NCI-H1092 treated with DMSO at 0.1 percent for 48 hours (cell line): ENCODE measurements at regions not wholly inside any gene's neighbourhood (a gene's known extent, or its start where the extent isn't known, plus 50 kb on each side); places are given as distances from the start of the nearest gene placed in this dataset.
"Not testable (repeated sequence)": the region's sequence is repeated elsewhere in the genome, so short reads cannot be mapped to it uniquely, and the experiment has no call there.

Experiments
- DNase-seq: peaks from one replicate; lab custom pipeline; 2025; lab: John Stamatoyannopoulos, UW

DNA sequence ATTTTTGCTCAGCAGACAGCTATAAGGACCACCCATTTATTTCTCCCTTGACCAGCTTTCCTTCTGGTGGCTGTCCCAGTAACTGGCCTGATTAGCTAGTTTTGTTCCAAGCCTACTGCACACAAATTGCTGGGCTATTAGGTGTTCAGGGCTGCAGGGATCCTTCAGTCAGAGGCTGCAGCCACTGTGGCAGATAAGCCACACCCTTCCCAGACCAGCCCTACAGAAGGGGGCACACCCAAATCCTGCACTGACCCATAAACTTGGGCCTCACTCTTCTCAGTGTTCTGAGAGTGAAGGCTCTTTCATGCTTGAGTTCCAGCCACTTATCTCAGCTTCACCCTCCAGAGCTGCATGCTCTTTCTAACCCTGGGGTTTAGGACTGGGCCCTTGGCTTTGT is 200.0 kb downstream of the AASDHPPT start:
- DNase-seq: no peak

DNA sequence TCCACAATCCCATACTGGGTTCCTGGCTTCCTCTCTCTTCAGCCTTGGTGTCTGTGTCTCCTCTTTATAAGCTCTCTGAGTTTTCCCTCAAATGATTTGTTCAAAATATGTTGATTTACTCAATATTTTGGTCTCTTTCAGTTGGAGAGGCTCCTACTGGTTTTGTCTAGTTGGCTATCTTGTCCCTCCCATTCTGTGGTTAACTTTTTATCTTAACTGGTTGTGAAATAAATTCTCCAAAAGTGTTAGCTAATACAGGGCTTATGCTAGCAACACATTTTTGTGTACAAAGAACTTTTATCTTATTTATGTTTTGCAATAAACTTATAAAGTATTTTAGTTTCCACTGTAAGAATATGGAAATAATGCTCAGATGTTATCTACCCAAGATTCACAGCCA is 200.9 kb downstream of the AASDHPPT start:
- no peak for DNase-seq

DNA sequence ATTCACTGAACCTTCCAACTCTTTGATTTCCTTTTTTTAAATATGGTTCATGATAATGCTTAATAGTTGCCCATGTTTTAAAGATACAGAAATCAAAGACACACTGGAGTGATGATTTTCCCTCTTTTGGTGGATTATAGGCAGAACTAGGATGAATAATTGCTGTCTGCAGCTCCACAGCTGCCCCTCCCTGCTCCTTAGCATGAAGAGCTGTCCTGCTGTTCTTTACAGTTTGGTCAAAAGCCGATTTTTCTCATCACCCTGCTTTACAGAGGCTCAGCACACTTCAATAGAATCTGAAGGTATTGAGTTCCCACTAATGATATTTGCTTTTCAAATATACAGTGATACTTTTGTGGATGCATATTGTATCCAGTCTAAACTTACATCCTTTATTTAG is 202.6 kb downstream of the AASDHPPT start:
- no peak for DNase-seq

DNA sequence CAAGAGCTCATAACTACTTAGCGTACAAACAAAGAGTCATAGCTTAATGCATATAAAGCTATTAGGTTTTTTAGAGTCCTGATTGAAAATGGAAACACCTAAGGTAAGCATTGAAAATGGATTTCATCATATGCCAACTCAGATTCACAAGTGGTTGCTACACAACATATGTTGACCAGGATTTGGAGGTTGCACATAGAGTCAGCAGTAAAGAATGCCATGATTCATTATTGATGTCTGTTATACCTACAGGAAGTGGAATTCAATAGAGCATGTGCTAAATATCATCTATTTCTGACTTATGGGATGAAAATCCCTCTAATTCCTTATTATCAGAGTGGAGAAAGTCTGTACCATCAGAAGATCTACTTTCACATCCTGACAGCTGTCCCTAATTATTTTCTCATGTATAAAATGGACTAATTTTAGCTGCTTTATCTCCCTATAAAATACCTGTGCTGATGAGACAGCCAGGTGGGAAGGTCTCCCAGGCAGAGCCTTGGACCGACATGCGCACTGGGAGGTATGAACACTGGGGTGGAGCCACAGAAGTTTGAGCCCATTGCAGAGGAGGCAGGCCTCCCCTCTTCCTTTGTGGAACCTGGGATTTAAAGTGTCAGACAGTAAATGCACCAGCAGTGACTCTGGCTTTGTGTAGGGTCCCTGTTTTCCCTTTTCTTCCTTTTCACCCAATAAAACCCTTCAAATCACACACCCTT is 204.2 kb downstream of the AASDHPPT start:
- no peak for DNase-seq

DNA sequence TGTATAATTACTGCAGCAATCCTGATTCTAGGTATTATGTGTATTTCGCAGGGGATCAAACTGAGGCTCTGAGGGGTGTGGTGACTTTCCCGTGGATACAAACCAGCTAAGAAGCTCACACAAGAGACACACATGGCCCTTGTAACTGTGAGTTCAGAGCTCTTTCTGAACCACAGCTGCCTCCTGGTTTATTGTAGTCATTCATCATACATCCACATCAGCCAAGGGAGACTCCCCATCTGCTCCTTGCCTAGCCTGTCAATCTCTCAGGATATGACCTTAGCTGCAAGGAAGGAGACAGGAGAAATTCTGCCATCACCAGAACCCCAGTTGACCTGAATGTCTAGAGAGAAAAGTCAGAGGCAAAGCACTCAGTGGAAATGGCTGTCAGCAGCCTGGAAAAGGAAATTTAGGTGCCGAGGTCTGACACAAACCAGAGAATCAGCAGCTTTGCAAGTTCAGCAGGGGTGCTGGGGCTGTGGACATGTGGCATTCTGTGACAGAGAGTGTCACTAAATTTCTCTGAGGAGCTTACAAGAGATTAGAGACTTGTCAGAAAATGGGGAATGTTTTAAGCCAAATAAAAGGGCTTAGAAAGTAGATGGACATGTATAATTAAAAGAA is 209.5 kb downstream of the AASDHPPT start:
- no peak for DNase-seq

DNA sequence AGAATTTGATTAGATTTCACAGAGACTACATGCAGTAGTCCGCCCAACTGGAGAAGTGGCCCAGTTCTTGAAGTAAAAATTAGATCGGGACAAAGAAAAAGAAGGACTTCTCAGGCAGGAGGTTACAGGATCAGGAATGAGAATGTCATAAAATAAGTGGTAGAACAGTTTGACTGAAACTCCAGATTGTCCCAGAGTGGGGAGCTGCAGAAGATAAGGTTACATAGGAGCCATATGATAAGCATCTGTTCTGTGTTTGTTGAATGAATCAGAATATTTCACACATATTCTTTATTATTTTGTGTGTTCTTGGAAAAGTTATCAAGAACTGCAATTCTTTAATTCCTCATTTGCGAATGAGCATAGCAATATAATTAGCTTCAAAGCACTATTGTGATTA is 210.6 kb downstream of the AASDHPPT start:
- no peak for DNase-seq

DNA sequence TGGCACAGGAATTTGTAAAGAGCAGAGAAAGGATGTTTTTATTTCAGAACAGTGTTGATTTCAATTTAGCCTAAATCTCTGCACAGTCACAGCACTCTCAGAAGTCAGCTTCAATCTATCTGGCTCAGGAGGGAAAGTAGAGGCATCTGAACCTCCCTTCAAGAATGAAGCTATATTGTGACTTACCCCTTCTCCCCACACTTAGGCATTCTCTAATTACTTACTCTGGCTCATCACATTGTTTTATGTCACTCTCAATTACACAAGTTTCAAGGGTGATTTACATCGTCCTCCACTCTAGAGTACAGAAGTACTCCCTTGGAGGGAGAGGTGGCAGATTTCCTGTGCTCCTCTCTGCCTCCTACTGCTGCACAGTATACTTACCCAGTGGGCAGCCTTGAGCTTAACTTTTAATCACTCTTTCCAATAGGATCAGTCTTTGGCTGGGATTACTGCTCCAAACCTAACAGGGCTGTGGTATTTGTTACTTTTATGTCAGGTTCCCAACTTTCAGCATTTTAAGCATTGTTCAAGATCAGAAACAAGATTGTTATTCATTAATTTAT is 211.4 kb downstream of the AASDHPPT start:
- DNase-seq: no peak

DNA sequence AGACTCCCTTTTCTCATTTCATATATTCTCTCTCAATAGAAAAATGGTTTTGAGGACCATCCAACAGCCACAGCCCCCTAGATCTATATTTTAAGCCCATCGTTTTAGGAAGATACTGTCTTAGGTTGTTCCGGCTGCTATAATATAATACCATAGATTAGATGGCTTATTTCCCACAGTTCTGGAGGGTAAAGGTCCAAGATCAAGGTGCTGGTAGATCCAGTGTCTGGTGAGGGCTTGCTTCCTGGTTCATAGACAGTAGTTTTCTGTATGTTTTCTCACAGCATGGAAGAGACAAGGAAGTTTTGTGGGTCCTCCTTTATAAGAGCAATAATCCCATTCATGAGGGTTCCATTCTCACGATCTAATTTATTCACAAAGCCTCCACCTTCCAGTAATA is 215.1 kb downstream of the AASDHPPT start:
- DNase-seq: no peak

DNA sequence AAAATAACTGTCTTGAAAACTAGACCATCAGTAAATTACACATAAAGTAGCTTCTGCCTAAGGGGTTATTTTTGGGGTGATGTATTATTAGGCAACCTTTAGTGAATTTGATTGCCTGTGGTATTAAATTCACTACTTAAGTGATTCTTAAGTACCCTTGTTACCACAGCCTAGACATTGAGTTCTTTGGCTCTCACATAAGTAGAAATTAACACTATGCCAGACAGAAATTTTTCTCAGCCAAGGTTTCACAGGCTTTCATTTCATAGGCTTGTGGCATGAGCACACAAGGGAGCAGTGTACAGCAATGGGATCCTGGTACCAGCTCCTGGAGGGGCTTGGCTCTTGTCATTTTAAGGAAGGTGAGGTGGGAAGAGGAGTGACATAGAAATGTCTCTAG is 218.5 kb downstream of the AASDHPPT start:
- DNase-seq: no peak

DNA sequence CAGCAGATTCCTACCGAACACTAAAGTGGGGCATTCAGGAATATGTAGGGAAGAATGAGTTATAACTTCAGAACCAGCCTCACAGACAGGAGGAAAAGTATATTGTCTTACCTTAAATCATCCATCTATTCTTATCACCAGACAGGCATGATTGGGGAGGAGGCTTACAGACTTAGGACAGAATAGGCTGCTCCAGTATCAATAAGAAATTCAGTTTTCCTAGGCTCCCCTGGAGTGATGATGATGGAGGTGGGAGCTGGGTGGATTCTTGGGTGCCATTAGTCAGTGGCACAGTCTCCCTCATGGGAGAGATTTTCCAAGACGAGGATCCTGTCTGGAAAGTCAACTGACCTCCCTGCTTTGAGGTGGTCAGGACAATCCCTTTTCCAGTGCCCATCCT is 225.0 kb downstream of the AASDHPPT start:
- DNase-seq: no peak

DNA sequence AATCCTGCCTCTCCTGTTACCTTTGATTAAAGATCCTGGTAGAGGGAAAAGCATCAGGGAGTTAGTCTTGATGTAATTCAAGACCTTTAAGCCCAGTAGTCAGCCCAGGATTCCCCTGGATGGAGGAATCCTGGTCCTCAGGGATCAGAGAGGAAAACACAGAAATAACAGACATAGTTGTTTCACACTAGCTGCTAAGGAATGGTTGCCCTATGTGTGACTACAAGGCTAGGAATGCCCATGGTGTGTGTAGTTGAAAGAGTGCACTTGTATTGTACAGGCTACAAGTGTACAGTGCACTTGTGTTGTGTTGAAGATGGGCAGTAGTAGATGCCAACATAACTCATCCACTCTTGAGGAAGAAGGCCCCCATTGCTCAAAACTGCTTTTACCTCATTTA is 226.8 kb downstream of the AASDHPPT start:
- no peak for DNase-seq

DNA sequence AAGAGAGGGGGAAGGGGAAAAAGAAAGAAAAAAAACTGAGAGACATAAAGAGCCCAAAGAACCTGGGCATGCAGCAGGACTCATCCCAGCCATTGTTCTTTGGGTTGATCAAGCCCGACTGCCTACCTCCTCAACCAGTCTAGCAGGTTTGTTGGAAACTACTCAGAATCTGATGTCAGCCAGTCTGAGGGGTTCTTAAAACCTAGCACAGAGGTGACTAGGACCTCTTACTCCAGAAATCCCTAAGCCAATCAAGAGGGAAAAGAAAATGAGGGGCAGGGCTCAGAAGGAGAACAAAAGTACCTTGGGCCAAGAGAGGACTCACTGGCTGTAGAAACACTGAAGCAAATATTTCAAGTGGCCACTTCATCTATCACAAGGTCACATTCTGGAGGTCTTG is 228.0 kb downstream of the AASDHPPT start:
- no peak for DNase-seq

DNA sequence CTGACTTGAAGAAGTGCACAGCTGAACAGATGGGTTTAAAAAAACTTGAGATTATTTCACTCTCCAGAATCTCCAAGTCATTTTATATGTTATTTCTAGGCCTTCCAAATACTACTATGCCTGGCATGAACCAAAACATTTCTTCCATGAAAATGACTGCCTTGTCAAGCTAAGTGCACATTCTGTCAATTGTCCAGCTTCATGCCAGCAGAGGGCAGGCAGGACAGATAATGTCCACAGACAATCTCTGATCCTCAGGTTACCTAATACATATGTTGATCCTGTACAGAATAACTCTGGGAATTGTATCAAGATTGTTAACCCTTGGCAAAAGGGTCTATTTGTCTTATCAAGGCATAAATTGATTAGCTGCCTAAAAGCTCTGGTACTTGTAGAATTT is 229.5 kb downstream of the AASDHPPT start:
- DNase-seq: no peak

DNA sequence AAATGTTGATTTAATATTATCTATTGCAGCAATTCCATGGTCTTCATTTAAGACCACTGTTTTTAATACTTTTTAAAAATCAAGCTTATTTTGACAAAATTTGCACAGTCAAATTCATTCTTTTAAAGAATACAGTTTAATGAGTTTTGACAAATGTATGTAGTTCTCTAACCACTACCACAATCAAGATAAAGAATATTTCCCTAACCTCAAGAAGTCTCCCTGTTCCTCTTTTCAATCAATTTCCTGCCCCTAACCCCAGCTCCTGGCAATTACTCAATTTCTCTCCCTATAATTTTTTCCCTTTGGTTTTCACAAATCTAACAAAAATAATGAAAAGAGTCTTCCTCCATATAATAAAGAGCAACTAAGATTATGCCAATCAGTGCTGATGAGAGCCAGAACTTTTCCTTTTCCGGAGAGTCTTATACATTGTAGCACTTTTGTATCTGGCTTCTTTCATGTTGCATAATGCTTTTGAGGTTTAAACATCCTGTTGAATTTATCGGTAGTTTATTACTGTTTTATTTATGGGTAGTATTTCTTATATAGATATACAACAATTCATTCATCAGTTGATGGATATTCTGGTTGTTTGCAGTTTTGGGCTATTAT is 231.7 kb downstream of the AASDHPPT start:
- no peak for DNase-seq

DNA sequence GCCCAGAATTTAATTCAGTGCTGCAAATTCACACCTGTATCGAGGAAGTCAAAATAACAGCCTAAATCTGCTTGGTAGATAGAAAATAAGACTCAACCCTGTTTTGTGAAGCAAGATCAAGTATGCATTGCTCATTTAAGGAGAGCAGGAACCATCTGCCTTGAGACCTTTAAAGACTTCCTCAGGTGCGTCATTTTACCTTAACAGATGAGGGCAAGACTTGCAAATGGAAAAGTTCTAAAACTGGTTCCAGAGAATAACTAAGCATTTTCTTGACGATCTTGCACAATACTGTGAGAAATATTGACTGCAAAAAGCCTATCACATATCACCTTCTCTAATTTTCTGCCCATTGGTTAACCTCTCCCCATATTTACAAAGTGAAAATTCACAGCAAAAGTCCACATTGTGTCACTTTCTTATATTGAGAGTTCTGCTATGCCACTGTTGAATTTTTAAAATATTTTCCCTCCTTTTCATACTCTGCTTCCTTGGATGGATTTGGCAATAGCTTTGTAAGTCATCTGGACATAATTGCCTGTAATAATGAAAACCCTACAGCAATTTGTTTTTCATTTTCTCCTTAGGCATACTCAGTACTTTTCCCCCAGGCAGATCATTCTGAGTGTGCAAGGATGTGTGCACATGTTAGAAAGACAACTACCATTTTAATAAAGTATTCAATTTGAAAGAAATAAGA is 234.2 kb downstream of the AASDHPPT start:
- no peak for DNase-seq

DNA sequence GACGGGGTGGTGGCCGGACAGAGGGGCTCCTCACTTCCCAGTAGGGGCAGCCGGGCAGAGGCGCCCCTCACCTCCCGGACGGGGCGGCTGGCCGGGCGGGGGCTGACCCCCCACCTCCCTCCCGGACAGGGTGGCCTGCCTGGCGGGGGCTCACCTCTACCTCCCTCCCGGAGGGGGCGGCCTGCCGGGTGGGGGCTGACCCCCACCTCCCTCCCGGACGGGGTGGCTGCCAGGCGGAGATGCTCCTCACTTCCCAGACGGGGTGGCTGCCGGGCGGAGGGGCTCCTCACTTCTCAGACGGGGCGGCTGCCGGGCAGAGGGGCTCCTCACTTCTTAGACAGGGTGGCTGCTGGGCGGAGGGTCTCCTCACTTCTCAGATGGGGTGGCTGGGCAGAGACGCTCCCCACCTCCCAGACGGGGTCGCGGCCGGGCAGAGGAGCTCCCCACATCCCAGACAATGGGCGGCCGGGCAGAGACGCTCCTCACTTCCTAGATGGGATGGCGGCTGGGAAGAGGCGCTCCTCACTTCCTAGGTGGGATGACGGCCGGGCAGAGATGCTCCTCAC is 239.8 kb downstream of the AASDHPPT start:
- DNase-seq: not testable (repeated sequence)

DNA sequence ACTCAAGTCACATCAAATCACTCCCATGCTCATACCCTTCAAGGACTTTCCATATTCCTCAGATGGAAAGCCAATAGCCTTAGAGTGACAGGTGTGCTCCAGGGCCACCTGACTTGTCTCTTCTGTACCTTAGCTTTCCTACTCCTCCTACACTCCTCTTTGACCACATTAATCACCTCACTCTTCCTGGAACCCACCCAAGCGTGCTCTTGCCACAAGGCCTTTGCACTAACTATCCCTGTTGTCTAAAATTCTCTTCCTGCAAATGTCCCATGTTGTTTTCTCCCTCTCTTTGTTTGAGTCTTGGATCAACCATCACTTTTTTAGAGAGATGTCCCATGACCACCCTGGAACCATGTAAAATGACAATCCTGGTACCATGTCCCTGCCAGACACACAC is 244.1 kb downstream of the AASDHPPT start:
- DNase-seq: no peak

DNA sequence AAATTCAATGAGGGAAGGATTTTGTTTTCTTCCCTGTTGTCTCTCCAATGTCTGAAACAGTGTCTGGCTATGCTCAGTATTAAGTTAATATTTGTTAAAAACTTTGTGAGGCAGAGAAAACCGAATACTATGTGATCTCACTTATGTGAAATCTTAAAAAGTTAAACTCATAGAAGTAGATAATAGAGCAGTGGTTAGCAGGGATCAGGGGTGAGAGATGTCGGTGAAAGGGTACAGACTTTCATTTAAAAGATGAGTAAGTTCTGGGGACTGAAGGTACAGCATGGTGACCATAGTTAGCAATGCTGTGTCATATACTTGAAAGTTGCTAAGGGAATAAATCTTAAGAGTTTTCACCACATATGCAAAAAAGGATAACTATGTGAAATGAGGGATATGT is 244.6 kb downstream of the AASDHPPT start:
- DNase-seq: no peak

DNA sequence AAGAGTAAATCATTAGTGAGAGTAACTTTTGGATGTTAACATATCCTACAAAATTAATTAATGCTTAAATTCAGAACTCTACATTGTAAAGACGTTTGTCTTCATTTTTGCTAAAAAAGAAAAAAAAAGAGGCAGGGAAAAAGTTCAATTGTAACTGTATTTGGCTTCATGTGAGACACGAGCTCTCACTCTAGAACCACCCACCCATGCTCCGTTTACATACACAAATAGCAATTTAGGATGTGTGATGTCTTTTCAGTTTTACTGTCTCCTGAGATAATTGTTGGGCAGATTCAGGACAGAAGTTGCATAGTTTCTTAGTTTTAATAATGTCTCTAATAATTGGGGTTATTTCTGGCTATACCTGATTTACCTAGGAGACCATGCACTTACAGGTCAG is 248.6 kb downstream of the AASDHPPT start:
- no peak for DNase-seq

DNA sequence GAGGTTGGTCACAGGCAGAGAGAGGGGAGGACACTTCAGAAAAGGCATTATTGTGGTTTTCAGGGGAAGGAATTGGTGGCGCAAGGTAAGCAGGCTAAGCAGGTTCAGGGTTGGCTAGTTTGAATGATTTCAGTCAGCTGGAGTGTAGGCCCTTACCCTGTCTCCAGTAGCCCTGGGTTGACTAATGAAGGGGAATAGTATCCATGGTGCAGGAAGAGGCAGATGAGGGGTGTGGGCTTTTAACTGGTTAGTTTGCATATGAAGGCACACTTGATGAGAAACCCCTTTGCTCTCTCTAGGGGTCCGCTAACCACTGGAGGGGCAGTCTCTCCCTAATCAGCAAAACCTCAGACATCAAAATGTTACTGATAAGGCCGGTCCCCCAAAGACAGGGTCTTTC is 249.7 kb downstream of the AASDHPPT start:
- no peak for DNase-seq

DNA sequence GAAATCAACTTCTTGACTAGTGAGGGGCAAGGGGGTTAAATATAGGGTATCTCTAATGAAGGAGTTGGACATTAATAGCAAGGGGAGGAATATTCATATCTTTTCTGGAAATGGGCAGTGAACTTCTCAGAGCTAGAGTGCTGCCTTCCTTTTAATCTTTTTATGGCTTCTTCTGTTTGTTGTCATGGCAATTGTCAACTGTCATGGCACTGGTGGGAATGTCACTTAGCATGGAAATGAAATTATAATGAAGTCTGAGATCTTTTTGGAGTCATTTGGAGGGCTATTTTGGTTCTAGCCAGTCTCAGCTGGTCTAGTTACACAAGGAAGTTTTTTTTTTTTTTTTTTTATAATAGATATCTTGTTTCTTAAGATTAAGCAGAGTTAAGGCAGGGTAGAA is 250.2 kb downstream of the AASDHPPT start:
- DNase-seq: no peak

DNA sequence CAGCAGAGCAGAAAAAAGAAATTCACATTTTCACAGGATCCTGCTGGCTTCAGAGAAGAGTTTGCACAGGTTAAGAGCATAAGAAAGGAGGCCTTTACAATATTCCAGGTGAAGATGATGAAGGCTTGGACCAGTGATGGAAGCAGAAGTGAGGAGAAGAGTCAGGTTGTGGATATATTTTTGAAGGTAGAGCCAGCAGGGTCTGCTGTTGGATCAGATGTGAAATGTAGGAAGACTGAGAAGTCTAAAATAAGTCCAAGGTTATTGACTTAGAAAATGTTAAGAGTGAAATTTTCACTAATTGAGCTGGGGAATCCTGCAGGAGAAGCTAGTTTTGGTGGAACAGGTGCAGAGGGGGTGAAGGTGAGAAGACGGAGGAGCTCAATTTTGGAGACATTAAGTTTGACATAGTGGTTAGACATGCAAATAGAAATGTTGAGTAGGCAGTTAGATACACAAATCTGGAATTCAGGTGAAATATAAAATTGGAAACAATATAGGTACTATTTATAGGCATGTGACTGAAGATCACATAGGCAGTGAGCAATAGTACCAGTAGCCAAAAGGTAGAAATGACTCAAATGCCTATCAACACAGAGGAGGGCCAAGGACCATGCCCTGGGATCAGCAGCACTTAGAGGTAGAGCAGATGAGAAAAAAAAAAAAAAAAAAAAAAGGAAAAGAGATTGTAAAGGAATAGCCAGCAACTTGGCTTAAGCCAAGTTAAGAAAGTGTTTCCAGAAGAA is 252.0 kb downstream of the AASDHPPT start:
- DNase-seq: no peak
